SK-N-SH (cell line): ENCODE measurements at regions not wholly inside any gene's neighbourhood (a gene's known extent, or its start where the extent isn't known, plus 50 kb on each side); places are given as distances from the start of the nearest gene placed in this dataset.

Experiments used
- CTCF ChIA-PET: fragments of 300-600, 350-600 bp; formaldehyde crosslinking; extraction: SDS; loops from one replicate; lab custom pipeline; 2021; lab: Yijun Ruan, JAX
- POLR2A ChIA-PET: fragments of 350-600 bp; sonication (Branson Sonifier 250); formaldehyde crosslinking; extraction: SDS; loops from one replicate; lab custom pipeline; 2020; ENCODE audit warnings: antibody characterized with exemption, inconsistent platforms; lab: Yijun Ruan, JAX
- DNase-seq: peaks from one replicate; pipeline ENCODE4 v3.0.0; 2012
- H2AFZ ChIP-seq: fragments of 200-600 bp; sonication (generic); 2 replicates; pipeline ENCODE4 v1.8.1; 2016; ENCODE audit warnings: antibody characterized with exemption, mild to moderate bottlenecking, low read depth
- H3F3A ChIP-seq: fragments of 200-600 bp; sonication (generic); replicated peaks from 2 replicates; pipeline ENCODE3; 2016; ENCODE audit warnings: antibody characterized with exemption, mild to moderate bottlenecking; ENCODE audit not compliant: insufficient read depth
- H3K27ac ChIP-seq, 2 experiments: fragments of 200-500 bp in 1 of 2; fragments of 200-600 bp in 1 of 2; sonication (Bioruptor generic) in 1 of 2; sonication (generic), shearing (Covaris generic) in 1 of 2; 2 replicates each; pipeline versions ENCODE4 v1.5.1 to v1.6.1; 2014 to 2016; ENCODE audit warnings: low read depth in 2 of 2, inconsistent platforms in 1 of 2, low read length in 1 of 2, mild to moderate bottlenecking in 1 of 2, mixed read lengths in 1 of 2
- H3K27me3 ChIP-seq: fragments of 200-600 bp; sonication (generic), shearing (Covaris generic); 2 replicates; pipeline ENCODE4 v1.6.1; 2016; ENCODE audit warnings: mixed run types; ENCODE audit not compliant: insufficient read depth
- H3K36me3 ChIP-seq, 2 experiments: fragments of 200-500 bp in 1 of 2; fragments of 200-600 bp in 1 of 2; sonication (Bioruptor generic) in 1 of 2; sonication (generic) in 1 of 2; replicated peaks in 1 of 2; 2 replicates each; pipeline versions ENCODE3 to v1.5.1; 2014 to 2016; ENCODE audit warnings: low read length in 1 of 2, mild to moderate bottlenecking in 1 of 2; ENCODE audit not compliant: insufficient read depth in 2 of 2, control insufficient read depth in 1 of 2
- H3K4me1 ChIP-seq, 2 experiments: fragments of 200-500 bp in 1 of 2; fragments of 200-600 bp in 1 of 2; sonication (Bioruptor generic) in 1 of 2; sonication (generic), shearing (Covaris generic) in 1 of 2; 2 replicates each; pipeline versions ENCODE4 v1.5.1 to v1.6.1; 2014 to 2016; ENCODE audit warnings: low read depth in 1 of 2, low read length in 1 of 2, mixed run types in 1 of 2; ENCODE audit not compliant: insufficient read depth in 2 of 2, control insufficient read depth in 1 of 2
- H3K4me2 ChIP-seq: fragments of 200-600 bp; sonication (generic), shearing (Covaris generic); 2 replicates; pipeline ENCODE4 v1.6.1; 2017; ENCODE audit warnings: mixed run types
- H3K4me3 ChIP-seq, 2 experiments: fragments of 200-500 bp in 1 of 2; fragments of 200-600 bp in 1 of 2; sonication (Bioruptor generic) in 1 of 2; sonication (generic), shearing (Covaris generic) in 1 of 2; 2 replicates each; pipeline versions ENCODE4 v1.5.1 to v1.8.1; 2014 to 2016; ENCODE audit warnings: low read depth in 2 of 2, inconsistent platforms in 1 of 2, low read length in 1 of 2, mild to moderate bottlenecking in 1 of 2, mixed read lengths in 1 of 2, moderate library complexity in 1 of 2
- H3K79me2 ChIP-seq: fragments of 200-600 bp; sonication (generic); 2 replicates; pipeline ENCODE4 v1.8.1; 2017; ENCODE audit warnings: mild to moderate bottlenecking; ENCODE audit not compliant: insufficient read depth
- H3K9ac ChIP-seq: fragments of 200-600 bp; sonication (generic); 2 replicates; pipeline ENCODE4 v1.6.1; 2017; ENCODE audit warnings: mixed run types
- H3K9me2 ChIP-seq: fragments of 200-600 bp; sonication (generic); 2 replicates; pipeline ENCODE4 v1.6.1; 2017; ENCODE audit warnings: mixed run types
- H3K9me3 ChIP-seq: fragments of 200-600 bp; sonication (generic); 2 replicates; pipeline ENCODE4 v1.6.1; 2017; ENCODE audit warnings: mixed run types, mild to moderate bottlenecking, moderate library complexity
- H4K20me1 ChIP-seq: fragments of 200-600 bp; sonication (generic); 2 replicates; pipeline ENCODE4 v1.6.1; 2017; ENCODE audit warnings: mild to moderate bottlenecking, mixed run types; ENCODE audit not compliant: insufficient read depth
- FOXJ3 ChIP-seq: sonication (generic); formaldehyde crosslinking; IDR thresholded peaks from 2 replicates; pipeline ENCODE4 v1.5.1; 2020; ENCODE audit warnings: mild to moderate bottlenecking, missing genetic modification reagents
- NFIC ChIP-seq: IDR thresholded peaks from 2 replicates; pipeline ENCODE4 v1.4.0; 2012; ENCODE audit warnings: borderline replicate concordance
- NRF1 ChIP-seq: IDR thresholded peaks from 2 replicates; pipeline ENCODE4 v1.6.1; 2012; ENCODE audit warnings: low read depth, mild to moderate bottlenecking, low read length
- POLR2AphosphoS5 ChIP-seq: IDR thresholded peaks from 2 replicates; pipeline ENCODE4 v1.6.1; 2012; ENCODE audit warnings: low read depth, low read length
- SMC3 ChIP-seq: IDR thresholded peaks from 2 replicates; pipeline ENCODE4 v1.6.1; 2012; ENCODE audit warnings: low read depth, low read length, improper control_type of control experiment
- TEAD4 ChIP-seq: IDR thresholded peaks from 2 replicates; pipeline ENCODE4 v1.4.0; 2012; ENCODE audit warnings: mild to moderate bottlenecking, borderline replicate concordance; ENCODE audit not compliant: insufficient read depth
- WGBS: methylation state at CpG from one replicate; pipeline ENCODE4 v1.1.6; 2017; ENCODE audit warnings: low lambda C conversion rate; 5-methylcytosine and 5-hydroxymethylcytosine counted together

DNA sequence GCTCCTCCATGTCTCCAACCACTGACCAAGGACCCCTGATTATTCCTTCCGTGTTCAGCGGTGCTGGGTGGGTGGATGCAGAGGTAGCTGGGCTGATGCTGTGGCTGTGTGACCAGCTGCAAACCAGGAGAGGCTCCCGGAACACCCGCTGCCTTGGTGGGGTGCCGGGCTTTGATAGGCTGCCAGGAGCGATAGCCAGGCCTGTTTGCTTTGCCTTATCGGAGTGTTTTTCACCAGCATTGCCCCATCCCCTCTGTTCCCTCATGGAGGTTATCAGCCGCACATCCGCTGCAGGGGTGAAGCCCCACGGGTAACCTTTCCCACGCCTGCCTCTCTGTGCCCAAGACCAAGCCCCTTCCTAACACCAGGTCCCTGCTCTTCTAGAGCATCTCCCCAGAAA is 354.3 kb downstream of the C16orf95 start:
- WGBS: 42% methylated on average over 11 of the region's 11 CpGs
- no peak for DNase-seq
- no peaks in the 10 kb centered on the region for H3K9me3 ChIP-seq

DNA sequence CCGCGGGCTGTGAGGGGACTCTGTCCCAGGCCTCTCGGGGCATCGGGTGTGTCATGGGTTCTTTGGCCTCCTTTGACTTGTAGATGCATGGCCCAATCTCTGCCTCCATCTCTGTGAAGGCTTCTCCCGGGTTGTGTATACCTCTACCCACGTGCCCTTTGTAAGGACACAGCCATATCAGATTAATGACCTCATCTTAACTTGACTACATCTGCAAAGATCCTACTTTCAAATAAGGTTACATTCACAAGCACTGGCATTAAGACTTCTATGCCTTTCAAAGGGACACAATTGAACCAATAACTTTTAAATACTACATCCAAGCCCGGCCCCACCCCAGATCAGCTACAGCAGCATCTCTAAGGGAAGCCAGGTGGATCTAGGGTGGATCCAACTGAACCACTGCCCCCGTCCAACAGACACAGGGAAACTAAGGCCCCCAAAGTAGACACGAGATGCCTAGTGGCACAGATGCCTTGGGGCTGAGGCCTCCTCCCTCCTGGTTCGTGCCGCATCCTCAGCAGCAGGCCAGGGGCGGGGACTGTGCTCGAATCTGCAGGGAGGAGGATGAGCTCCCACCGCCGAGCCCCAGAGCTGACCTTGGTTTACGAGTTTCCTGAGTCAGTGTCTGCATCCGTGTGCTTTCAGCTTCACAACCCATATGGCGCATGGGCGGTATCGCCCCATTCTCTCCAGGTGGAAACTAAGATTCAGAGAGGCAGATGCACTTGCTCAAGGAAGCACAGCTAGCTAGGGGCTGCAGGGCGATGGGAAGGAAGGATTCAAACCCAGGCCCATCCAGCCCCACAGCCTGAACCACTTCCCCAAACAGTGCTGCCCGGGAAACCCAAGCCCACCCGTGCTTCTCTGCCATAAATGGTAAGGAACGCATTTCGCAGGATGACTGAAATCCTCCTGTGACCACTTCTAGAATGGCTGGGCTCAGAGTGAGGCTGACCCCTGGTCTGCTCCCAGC is 353.3 kb downstream of the C16orf95 start:
- TF ChIP-seq SMC3: no peak
- TF ChIP-seq POLR2AphosphoS5: no peak
- no peak for TF ChIP-seq NFIC
- 0 out of 4 replicates have a peak, but pooled peaks cover 0 to 7% of the 10 kb centered on the region in 2 experiments for H3K4me1 ChIP-seq
- no peak overlapping the region for H3K9ac ChIP-seq
- no peaks in the 10 kb centered on the region for H3K36me3 ChIP-seq
- H3F3A ChIP-seq: no peaks in the 10 kb centered on the region
- no peak overlapping the region for H3K4me3 ChIP-seq
- no peak overlapping the region for H2AFZ ChIP-seq
- no peak for DNase-seq
- no peaks in the 10 kb centered on the region for H3K79me2 ChIP-seq
- no peaks in the 10 kb centered on the region for H4K20me1 ChIP-seq
- H3K9me2 ChIP-seq: no peaks in the 10 kb centered on the region
- 24% methylated on average over 7 of the region's 25 CpGs for WGBS
- ChIA-PET POLR2A (interaction anchor here (0.6 kb wide), 1 partner anchor 443 kb away, joined by 3 read pairs; no protein-coding TSS in a partner anchor), CTCF (no interaction called here)
- no peak overlapping the region for H3K4me2 ChIP-seq
- H3K27me3 ChIP-seq: peaks cover 14% of the 10 kb centered on the region; the same call in 1 of the 2 replicates
- no peaks in the 10 kb centered on the region for H3K9me3 ChIP-seq
- no peak overlapping the region for H3K27ac ChIP-seq

More for the DNA sequence above, 354.3 kb downstream of the C16orf95 start:
- Histone ChIP-seq H4K20me1 (no peaks in the 10 kb centered on the region), H3K4me2 (no peak overlapping the region), H2AFZ (no peak overlapping the region), H3K79me2 (no peaks in the 10 kb centered on the region), H3K27ac (no peak overlapping the region), H3F3A (no peaks in the 10 kb centered on the region), H3K9me2 (no peaks in the 10 kb centered on the region), H3K4me1 (0 out of 4 replicates have a peak, but pooled peaks cover 0 to 7% of the 10 kb centered on the region in 2 experiments), H3K4me3 (no peak overlapping the region), H3K9ac (no peak overlapping the region), H3K27me3 (peaks cover 6% of the 10 kb centered on the region; the same call in 1 of the 2 replicates), H3K36me3 (no peaks in the 10 kb centered on the region)
- CTCF ChIA-PET: no interaction called here
- no peak for TF ChIP-seq TEAD4
- POLR2A ChIA-PET: interaction anchor here (0.6 kb wide), 1 partner anchor 444 kb away, joined by 3 read pairs; no protein-coding TSS in a partner anchor

DNA sequence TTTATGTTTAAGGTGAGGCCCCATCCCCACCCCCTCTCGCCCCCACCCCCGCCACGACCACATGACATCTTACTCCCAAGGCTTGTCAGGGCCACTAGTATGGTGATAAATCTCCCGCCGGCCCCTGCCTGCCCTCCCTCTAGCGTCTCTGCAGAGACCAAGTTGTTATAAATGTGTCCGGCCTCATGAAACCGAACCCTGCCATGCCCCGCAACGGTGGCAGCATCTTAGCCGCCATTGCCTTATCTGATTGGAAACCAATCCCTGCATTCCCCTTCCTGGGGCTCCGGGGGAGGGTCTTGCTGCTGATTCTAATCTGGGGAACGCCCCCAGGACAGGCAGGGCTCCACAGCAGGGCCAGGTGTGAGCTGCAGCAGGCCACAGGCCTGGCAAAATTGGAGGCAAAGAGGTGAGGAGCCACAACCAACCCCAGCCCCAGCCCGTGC is 352.4 kb downstream of the C16orf95 start:
- Histone ChIP-seq H3K4me1 (0 out of 4 replicates have a peak, but pooled peaks cover 0 to 7% of the 10 kb centered on the region in 2 experiments), H3F3A (no peaks in the 10 kb centered on the region), H3K4me3 (no peak overlapping the region), H2AFZ (no peak overlapping the region), H3K9me3 (no peaks in the 10 kb centered on the region), H4K20me1 (no peaks in the 10 kb centered on the region), H3K79me2 (no peaks in the 10 kb centered on the region), H3K36me3 (no peaks in the 10 kb centered on the region), H3K27ac (no peak overlapping the region), H3K27me3 (peaks cover 20% of the 10 kb centered on the region; the same call in 1 of the 2 replicates), H3K9ac (no peak overlapping the region), H3K9me2 (no peaks in the 10 kb centered on the region), H3K4me2 (no peak overlapping the region)
- 7% methylated on average over 9 of the region's 14 CpGs for WGBS
- no peak for DNase-seq
- no peak for TF ChIP-seq FOXJ3 (CRISPR knock-in tag)
- TF ChIP-seq NRF1: no peak
- ChIA-PET POLR2A (no interaction called here), CTCF (no interaction called here)
